GM12878 (cell line): ENCODE measurements at regions not wholly inside any gene's neighbourhood (a gene's known extent, or its start where the extent isn't known, plus 50 kb on each side); places are given as distances from the start of the nearest gene placed in this dataset.

Source experiments
- ASH2L ChIP-seq: fragments of 300-600, 200-600 bp; sonication (generic); IDR thresholded peaks from 2 replicates; pipeline ENCODE4 v1.6.1; 2017; ENCODE audit warnings: low read depth, mild to moderate bottlenecking, borderline replicate concordance
- CREB1 ChIP-seq: IDR thresholded peaks from 2 replicates; pipeline ENCODE4 v1.6.1; 2012; ENCODE audit warnings: low read depth, mild to moderate bottlenecking, inconsistent platforms
- EED ChIP-seq: sonication (generic); IDR thresholded peaks from 2 replicates; pipeline ENCODE4 v1.6.1; 2016; ENCODE audit warnings: antibody characterized with exemption, low read depth
- EZH2 ChIP-seq: IDR thresholded peaks from 2 replicates; pipeline ENCODE4 v1.6.1; 2012; ENCODE audit warnings: low read depth, mild to moderate bottlenecking, control low read depth, inconsistent platforms, low read length, borderline replicate concordance; ENCODE audit not compliant: control insufficient read depth
- FOXM1 ChIP-seq: IDR thresholded peaks from 2 replicates; pipeline ENCODE4 v1.6.1; 2012; ENCODE audit warnings: low read depth, mild to moderate bottlenecking, inconsistent platforms, low read length, moderate library complexity
- KLF5 ChIP-seq: fragments of 450-650 bp; IDR thresholded peaks from 2 replicates; pipeline ENCODE4 v1.6.1; 2014; ENCODE audit warnings: mild to moderate bottlenecking; ENCODE audit not compliant: partially characterized antibody
- NRF1 ChIP-seq: conservative IDR thresholded peaks from 2 replicates; pipeline ENCODE4 v1.6.1; 2011; ENCODE audit warnings: mild to moderate bottlenecking, low read depth, low read length, improper control_type of control experiment
- TARDBP ChIP-seq: IDR thresholded peaks from 2 replicates; pipeline ENCODE4 v1.6.1; 2016; ENCODE audit warnings: borderline replicate concordance
- ZBTB40 ChIP-seq: fragments of 450-650 bp; IDR thresholded peaks from 2 replicates; pipeline ENCODE4 v1.6.1; 2016; ENCODE audit warnings: mild to moderate bottlenecking, moderate library complexity, borderline replicate concordance
- TF ChIP-seq, protein P1 (sequence below), 3 experiments: IDR thresholded peaks in 2 of 3; conservative IDR thresholded peaks in 1 of 3; 2 replicates each; pipeline ENCODE4 v1.5.1; 2011; ENCODE audit warnings: low read depth in 3 of 3, low read length in 3 of 3, mild to moderate bottlenecking in 3 of 3, control low read depth in 2 of 3, moderate library complexity in 2 of 3, inconsistent platforms in 1 of 3, mixed read lengths in 1 of 3; ENCODE audit not compliant: control insufficient read depth in 2 of 3, insufficient read depth in 1 of 3; ENCODE audit errors: extremely low read depth in 1 of 3
- TF ChIP-seq, protein P2 (sequence below): IDR thresholded peaks from 2 replicates; pipeline ENCODE4 v1.6.1; 2011; ENCODE audit warnings: low read depth, mild to moderate bottlenecking, low read length, moderate library complexity, borderline replicate concordance; ENCODE audit errors: extremely low read depth

GRCh38 chr5:2465383-2465782 lies 286.1 kb downstream of the IRX2 start:
- no peak for TF ChIP-seq CREB1
- TF ChIP-seq TARDBP: no peak
- TF ChIP-seq ASH2L: no peak
- no peak for TF ChIP-seq ZBTB40
- no peak for TF ChIP-seq FOXM1
- TF ChIP-seq EED: no peak
- no peak for TF ChIP-seq KLF5
- TF ChIP-seq, protein P1, sequence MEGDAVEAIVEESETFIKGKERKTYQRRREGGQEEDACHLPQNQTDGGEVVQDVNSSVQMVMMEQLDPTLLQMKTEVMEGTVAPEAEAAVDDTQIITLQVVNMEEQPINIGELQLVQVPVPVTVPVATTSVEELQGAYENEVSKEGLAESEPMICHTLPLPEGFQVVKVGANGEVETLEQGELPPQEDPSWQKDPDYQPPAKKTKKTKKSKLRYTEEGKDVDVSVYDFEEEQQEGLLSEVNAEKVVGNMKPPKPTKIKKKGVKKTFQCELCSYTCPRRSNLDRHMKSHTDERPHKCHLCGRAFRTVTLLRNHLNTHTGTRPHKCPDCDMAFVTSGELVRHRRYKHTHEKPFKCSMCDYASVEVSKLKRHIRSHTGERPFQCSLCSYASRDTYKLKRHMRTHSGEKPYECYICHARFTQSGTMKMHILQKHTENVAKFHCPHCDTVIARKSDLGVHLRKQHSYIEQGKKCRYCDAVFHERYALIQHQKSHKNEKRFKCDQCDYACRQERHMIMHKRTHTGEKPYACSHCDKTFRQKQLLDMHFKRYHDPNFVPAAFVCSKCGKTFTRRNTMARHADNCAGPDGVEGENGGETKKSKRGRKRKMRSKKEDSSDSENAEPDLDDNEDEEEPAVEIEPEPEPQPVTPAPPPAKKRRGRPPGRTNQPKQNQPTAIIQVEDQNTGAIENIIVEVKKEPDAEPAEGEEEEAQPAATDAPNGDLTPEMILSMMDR (IDR thresholded peaks at IDR 0.05 in 2 of 3, conservative IDR thresholded peaks at IDR 0.05 in 1 of 3; ENCODE audit: control insufficient read depth in 2 of 3, extremely low read depth in 1 of 3, insufficient read depth in 1 of 3, low read depth in 3 of 3, low read length in 3 of 3): no peak
- no peak for TF ChIP-seq NRF1
- TF ChIP-seq EZH2: no peak
- TF ChIP-seq, protein P2, sequence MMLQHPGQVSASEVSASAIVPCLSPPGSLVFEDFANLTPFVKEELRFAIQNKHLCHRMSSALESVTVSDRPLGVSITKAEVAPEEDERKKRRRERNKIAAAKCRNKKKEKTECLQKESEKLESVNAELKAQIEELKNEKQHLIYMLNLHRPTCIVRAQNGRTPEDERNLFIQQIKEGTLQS: no peak
